GM12865 (cell line): ENCODE measurements at regions not wholly inside any gene's neighbourhood (a gene's known extent, or its start where the extent isn't known, plus 50 kb on each side); places are given as distances from the start of the nearest gene placed in this dataset.

Source experiments
- DNase-seq: peaks from one replicate; pipeline ENCODE4 v3.0.0; 2010; ENCODE audit warnings: low read depth
- H3K4me3 ChIP-seq: 2 replicates; pipeline ENCODE4 v1.5.1; 2011; ENCODE audit warnings: mild to moderate bottlenecking, low read depth, low read length, control low read depth
- TF ChIP-seq, protein P1 (sequence below): IDR thresholded peaks from 2 replicates; pipeline ENCODE4 v1.5.1; 2011; ENCODE audit warnings: low read length, control low read depth, low read depth, inconsistent platforms; ENCODE audit not compliant: insufficient read depth; ENCODE audit errors: missing control alignments

DNA sequence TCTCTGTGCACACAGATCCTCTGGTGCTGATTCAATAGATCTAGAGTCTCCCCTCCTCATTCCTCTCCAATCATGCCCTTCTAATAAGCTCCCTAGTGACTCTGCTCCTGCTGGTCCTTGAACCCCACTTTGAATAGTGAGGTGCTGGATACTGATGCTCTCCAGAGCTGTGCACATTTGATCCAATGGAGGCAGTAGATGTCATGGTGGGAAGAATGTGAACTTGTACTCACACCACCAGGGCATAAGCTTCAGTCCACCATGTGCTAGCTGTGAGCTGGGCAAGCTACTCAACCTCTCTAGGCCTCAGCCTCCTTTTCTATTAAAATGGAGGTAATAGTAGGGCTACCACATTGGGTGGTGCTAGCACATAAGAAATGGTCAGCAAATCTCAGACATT lies 241.1 kb downstream of the SPATA18 start:
- no peak overlapping the region for H3K4me3 ChIP-seq
- TF ChIP-seq, protein P1, sequence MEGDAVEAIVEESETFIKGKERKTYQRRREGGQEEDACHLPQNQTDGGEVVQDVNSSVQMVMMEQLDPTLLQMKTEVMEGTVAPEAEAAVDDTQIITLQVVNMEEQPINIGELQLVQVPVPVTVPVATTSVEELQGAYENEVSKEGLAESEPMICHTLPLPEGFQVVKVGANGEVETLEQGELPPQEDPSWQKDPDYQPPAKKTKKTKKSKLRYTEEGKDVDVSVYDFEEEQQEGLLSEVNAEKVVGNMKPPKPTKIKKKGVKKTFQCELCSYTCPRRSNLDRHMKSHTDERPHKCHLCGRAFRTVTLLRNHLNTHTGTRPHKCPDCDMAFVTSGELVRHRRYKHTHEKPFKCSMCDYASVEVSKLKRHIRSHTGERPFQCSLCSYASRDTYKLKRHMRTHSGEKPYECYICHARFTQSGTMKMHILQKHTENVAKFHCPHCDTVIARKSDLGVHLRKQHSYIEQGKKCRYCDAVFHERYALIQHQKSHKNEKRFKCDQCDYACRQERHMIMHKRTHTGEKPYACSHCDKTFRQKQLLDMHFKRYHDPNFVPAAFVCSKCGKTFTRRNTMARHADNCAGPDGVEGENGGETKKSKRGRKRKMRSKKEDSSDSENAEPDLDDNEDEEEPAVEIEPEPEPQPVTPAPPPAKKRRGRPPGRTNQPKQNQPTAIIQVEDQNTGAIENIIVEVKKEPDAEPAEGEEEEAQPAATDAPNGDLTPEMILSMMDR, result no peak
- no peak for DNase-seq

DNA sequence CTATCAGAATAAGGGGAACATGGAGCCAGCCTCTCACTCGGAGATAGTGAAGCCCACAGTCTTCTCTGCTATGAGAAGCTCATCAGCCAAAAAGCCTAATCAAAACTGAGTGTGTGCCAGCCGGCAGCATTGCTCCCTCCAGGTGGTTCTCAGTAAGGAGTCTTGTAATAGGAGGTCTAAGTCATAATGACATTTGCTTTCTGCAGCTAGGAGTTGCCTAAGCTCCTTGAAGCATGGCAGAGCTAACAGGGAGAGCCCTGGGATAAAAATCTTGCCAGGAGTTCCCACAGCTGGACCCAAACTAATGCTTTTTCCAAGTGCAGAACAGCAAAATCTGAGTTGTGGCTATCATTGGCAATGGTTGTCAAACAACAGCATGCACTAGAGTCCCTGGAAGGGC lies 245.2 kb downstream of the SPATA18 start:
- TF ChIP-seq, protein P1, result no peak
- no peak overlapping the region for H3K4me3 ChIP-seq
- DNase-seq, result no peak

DNA sequence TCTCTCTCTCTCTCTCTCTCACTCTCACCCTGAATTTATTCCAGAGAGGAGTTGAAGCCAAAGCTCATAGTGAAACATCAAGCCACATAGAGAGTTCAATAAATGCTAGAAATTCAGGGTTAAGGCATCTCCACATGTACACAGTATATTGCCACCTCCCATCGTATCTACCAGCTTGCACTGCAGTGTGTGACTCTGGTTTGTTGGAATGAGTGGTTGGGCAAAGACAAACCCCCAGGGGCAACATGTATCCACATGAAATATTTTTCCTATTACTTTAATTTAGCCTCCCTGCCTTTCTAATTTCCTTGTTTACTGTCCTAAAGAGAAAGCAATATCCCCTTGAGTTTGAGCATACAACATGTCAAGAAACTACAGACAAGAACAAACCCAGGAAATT lies 247.3 kb downstream of the SPATA18 start:
- no peak for DNase-seq
- TF ChIP-seq, protein P1, result no peak
- H3K4me3 ChIP-seq, result no peak overlapping the region

DNA sequence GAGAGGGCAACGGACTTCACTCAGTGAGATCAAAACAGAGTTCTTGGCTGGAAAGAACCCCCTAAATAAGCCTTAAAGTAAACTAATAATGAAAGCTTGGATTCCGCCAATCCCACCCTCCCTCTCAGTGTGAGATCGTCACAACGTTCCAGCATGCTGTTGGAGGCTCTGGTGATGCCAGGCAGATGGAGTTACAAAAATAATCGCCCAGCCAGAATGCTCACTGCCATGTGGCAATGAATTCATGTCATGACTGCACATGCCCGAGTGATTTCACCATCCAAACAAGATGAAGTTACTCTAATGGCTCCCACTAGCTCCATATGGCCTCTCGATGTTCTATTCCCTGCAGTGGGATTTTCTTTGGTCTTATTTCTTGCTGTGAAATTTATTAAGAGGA lies 248.0 kb downstream of the SPATA18 start:
- TF ChIP-seq, protein P1, result no peak
- DNase-seq, result no peak
- no peak overlapping the region for H3K4me3 ChIP-seq

DNA sequence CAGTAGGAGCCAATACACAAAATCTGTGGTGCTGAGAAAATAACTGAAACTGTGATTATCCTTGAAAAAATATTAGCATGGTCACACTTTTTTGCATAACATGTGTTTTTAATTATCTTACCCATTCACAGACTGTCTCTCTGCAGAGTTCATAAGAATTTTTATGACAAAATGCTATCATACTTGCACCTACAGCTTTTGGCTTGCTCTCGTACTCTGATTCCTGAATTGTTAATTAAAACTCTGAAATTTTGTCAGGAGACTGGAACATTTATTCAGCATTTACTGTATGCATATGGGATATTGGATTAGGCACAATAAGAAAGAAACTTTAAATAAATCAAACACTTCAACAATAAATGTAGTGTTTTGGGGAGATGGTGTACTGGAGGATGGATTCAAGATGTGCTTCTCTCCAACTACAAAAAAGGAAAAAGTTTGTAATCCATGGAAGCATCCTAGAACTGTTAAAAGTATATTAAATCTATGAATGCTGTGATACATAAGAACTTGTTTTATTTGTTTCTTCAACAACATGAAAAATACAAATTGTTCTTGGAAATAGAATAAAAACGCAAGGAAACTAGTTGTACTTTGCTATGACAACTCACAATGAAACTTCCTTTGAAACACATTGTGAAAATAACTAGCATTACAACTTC lies 260.5 kb downstream of the SPATA18 start:
- TF ChIP-seq, protein P1, result no peak
- no peak overlapping the region for H3K4me3 ChIP-seq
- DNase-seq, result no peak

DNA sequence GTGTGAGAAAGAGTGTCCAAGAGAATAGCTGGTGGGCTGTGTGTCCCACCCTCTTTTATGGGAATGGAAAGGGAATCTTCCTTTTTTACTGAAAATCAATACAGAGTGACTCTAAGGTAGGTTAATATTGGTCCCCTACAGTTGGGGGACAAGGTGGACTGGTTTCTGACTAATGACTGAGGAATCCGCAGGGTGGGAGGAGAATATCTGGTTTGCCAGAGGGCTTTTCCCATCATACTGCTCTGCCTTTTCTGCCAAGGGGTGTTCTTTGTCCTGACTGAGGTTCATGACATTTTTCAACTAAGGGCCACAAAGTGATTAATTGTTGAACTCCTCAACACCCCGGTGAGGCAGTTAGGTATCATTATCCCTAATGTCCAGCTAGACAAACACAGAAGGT lies 261.6 kb downstream of the SPATA18 start:
- TF ChIP-seq, protein P1, result no peak
- DNase-seq, result no peak
- H3K4me3 ChIP-seq, result no peak overlapping the region

DNA sequence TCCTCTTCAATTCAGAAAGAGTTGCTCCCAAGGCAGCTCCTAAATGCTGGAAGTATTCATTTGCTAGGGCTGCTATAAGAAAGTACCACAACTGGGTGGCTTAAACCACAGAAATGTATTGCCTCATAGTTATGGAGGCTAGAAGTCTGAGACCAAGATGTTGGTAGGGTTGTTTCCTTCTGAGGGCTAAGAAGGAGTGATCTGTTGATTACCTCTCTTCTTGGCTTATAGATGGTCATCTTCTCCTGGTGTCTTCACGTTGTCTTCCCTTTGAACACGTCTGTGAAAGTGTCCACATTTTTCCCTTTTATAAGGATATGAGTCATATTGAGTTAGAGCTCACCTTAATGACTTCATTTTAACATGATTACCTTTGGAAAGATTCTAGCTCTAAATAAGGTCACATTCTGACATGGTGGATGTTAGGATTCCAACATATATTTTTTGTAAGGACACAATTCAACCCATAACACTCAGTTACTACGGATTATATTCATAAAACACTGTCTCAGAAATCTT lies 266.3 kb downstream of the SPATA18 start:
- TF ChIP-seq, protein P1, result no peak
- DNase-seq, result no peak

More for the DNA sequence above, 266.3 kb downstream of the SPATA18 start:
- no peak overlapping the region for H3K4me3 ChIP-seq
